Parathyroid adenoma (tissue), 2 donors: ENCODE measurements at regions not wholly inside any gene's neighbourhood (a gene's known extent, or its start where the extent isn't known, plus 50 kb on each side); places are given as distances from the start of the nearest gene placed in this dataset.

Source experiments
- H2AFZ ChIP-seq: fragments of 300-600 bp; sonication (generic); one replicate; pipeline ENCODE4 v1.7.0; 2017; ENCODE audit warnings: antibody characterized with exemption, mild to moderate bottlenecking
- H3K27ac ChIP-seq: fragments of 300-600 bp; sonication (generic); one replicate; pipeline ENCODE4 v1.7.0; 2017
- H3K27me3 ChIP-seq: fragments of 300-600 bp; sonication (generic); one replicate; pipeline ENCODE4 v1.7.0; 2017; ENCODE audit warnings: low read length; ENCODE audit not compliant: control insufficient read depth, insufficient read depth
- H3K36me3 ChIP-seq: fragments of 300-600 bp; sonication (generic); one replicate; pipeline ENCODE4 v1.7.0; 2017; ENCODE audit warnings: low read length; ENCODE audit not compliant: control insufficient read depth, insufficient read depth
- H3K4me1 ChIP-seq: fragments of 300-600 bp; sonication (generic); one replicate; pipeline ENCODE4 v1.7.0; 2017; ENCODE audit warnings: control low read depth
- H3K4me2 ChIP-seq: fragments of 300-600 bp; sonication (generic); one replicate; pipeline ENCODE4 v1.7.0; 2017; ENCODE audit warnings: low read length
- H3K4me3 ChIP-seq: fragments of 300-600 bp; sonication (generic); one replicate; pipeline ENCODE4 v1.7.0; 2017; ENCODE audit warnings: low read depth, low read length
- H3K79me2 ChIP-seq: fragments of 300-600 bp; sonication (generic); one replicate; pipeline ENCODE4 v1.7.0; 2017; ENCODE audit warnings: control low read depth
- H3K9ac ChIP-seq: fragments of 300-600 bp; sonication (generic); one replicate; pipeline ENCODE4 v1.7.0; 2017; ENCODE audit warnings: mild to moderate bottlenecking
- H3K9me3 ChIP-seq: fragments of 300-600 bp; sonication (generic); one replicate; pipeline ENCODE4 v1.7.0; 2017; ENCODE audit warnings: low read length; ENCODE audit not compliant: control insufficient read depth
- CTCF ChIP-seq: fragments of 300-600 bp; sonication (generic); IDR thresholded peaks from one replicate; pipeline ENCODE4 v1.7.0; 2017; ENCODE audit warnings: antibody characterized with exemption, mild to moderate bottlenecking
- donor health status: primary hyperparathyroidism.

- Histone ChIP-seq H3K27me3 (no peaks in the 10 kb centered on the region), H3K4me3 (no peak overlapping the region), H3K4me1 (no peaks in the 10 kb centered on the region), H3K4me2 (no peak overlapping the region), H3K36me3 (no peaks in the 10 kb centered on the region), H3K27ac (no peak overlapping the region), H3K9me3 (no peaks in the 10 kb centered on the region), H3K9ac (no peak overlapping the region), H2AFZ (no peak overlapping the region), H3K79me2 (no peaks in the 10 kb centered on the region)
- TF ChIP-seq CTCF, result no peak
Observed at GRCh38 chr7:53657586-53657985, 622.2 kb downstream of the POM121L12 start.

GRCh38 chr7:53658951-53659350 lies 623.5 kb downstream of the POM121L12 start:
- Histone ChIP-seq H3K36me3 (no peaks in the 10 kb centered on the region), H3K4me3 (no peak overlapping the region), H2AFZ (no peak overlapping the region), H3K4me2 (no peak overlapping the region), H3K9me3 (no peaks in the 10 kb centered on the region), H3K27ac (no peak overlapping the region), H3K27me3 (no peaks in the 10 kb centered on the region), H3K4me1 (no peaks in the 10 kb centered on the region), H3K79me2 (no peaks in the 10 kb centered on the region), H3K9ac (no peak overlapping the region)
- no peak for TF ChIP-seq CTCF

DNA sequence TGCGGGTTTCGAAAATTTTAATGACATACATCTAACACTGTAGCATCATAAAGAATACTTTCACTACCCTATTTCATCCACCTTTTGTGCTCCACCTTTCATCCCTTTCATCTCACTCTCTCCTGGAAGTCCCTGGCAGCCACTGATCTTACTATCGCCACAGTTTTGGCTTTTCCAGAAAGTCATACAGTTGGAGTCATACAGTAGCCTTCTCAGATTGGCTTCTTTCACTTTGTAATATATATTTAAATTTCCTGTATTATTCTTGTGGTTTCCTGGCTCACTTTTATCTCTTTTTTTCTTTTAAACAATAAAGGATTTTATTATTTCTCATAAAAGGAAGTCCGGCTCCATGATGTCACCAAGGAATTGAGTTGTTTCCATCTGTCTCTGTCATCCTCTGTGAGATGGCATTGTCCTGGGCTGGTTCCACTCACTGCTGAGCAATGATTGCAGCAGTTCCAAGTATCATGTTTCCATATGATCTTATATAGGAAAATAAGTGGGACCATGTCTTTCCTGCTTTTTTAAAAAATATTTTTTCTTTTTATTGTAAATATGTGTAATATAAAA lies 626.3 kb downstream of the POM121L12 start:
- Histone ChIP-seq H3K27me3 (no peaks in the 10 kb centered on the region), H2AFZ (no peak overlapping the region), H3K4me3 (no peak overlapping the region), H3K4me2 (no peak overlapping the region), H3K27ac (no peak overlapping the region), H3K36me3 (no peaks in the 10 kb centered on the region), H3K4me1 (no peaks in the 10 kb centered on the region), H3K9ac (no peak overlapping the region), H3K9me3 (no peaks in the 10 kb centered on the region), H3K79me2 (no peaks in the 10 kb centered on the region)
- no peak for TF ChIP-seq CTCF

- no peaks in the 10 kb centered on the region for H3K27me3 ChIP-seq
- no peaks in the 10 kb centered on the region for H3K36me3 ChIP-seq
- TF ChIP-seq CTCF, result no peak
- no peaks in the 10 kb centered on the region for H3K79me2 ChIP-seq
- no peaks in the 10 kb centered on the region for H3K4me1 ChIP-seq
- H2AFZ ChIP-seq, result no peak overlapping the region
- H3K4me2 ChIP-seq, result no peak overlapping the region
- H3K4me3 ChIP-seq, result no peak overlapping the region
- H3K9ac ChIP-seq, result no peak overlapping the region
- H3K9me3 ChIP-seq, result no peaks in the 10 kb centered on the region
- no peak overlapping the region for H3K27ac ChIP-seq
Observed at GRCh38 chr7:53672681-53673080, 637.2 kb downstream of the POM121L12 start.

GRCh38 chr7:53675835-53676234 lies 640.4 kb downstream of the POM121L12 start:
- Histone ChIP-seq H3K9me3 (no peaks in the 10 kb centered on the region), H3K4me1 (no peaks in the 10 kb centered on the region), H3K27me3 (no peaks in the 10 kb centered on the region), H3K79me2 (no peaks in the 10 kb centered on the region), H3K4me3 (no peak overlapping the region), H3K36me3 (no peaks in the 10 kb centered on the region), H3K4me2 (no peak overlapping the region), H3K9ac (no peak overlapping the region), H2AFZ (no peak overlapping the region), H3K27ac (no peak overlapping the region)
- TF ChIP-seq CTCF, result no peak
